GM23338 (cell line): ENCODE measurements at regions not wholly inside any gene's neighbourhood (a gene's known extent, or its start where the extent isn't known, plus 50 kb on each side); places are given as distances from the start of the nearest gene placed in this dataset.

Source experiments
- CREB1 ChIP-seq: fragments of 250-450 bp; sonication (Bioruptor Pico); IDR thresholded peaks from 2 replicates; pipeline ENCODE4 v1.5.0; 2020; ENCODE audit warnings: low read depth, mild to moderate bottlenecking, moderate library complexity
- CTCF ChIP-seq, 2 experiments: fragments of 200-600 bp in 1 of 2; sonication (generic) in 1 of 2; conservative IDR thresholded peaks; 2 replicates each; pipeline versions ENCODE4 v1.5.1 to v1.6.1; 2016 to 2017; ENCODE audit warnings: antibody characterized with exemption in 2 of 2, low read depth in 2 of 2, mild to moderate bottlenecking in 2 of 2, moderate library complexity in 1 of 2
- ETS1 ChIP-seq: IDR thresholded peaks from 2 replicates; pipeline ENCODE4 v1.6.1; 2016; ENCODE audit warnings: antibody characterized with exemption
- EZH2 ChIP-seq: fragments of 200-600 bp; sonication (generic); IDR thresholded peaks from one replicate; pipeline ENCODE4 v1.8.0; 2017; ENCODE audit warnings: antibody characterized with exemption, mild to moderate bottlenecking, low read depth; ENCODE audit not compliant: unreplicated experiment
- EZH2phosphoT487 ChIP-seq: fragments of 200-600 bp; sonication (generic); IDR thresholded peaks from one replicate; pipeline ENCODE4 v1.8.1; 2018; ENCODE audit warnings: antibody characterized with exemption; ENCODE audit not compliant: unreplicated experiment
- NANOG ChIP-seq: IDR thresholded peaks from 2 replicates; pipeline ENCODE4 v1.6.1; 2016; ENCODE audit warnings: antibody characterized with exemption, borderline replicate concordance
- POLR2AphosphoS5 ChIP-seq: IDR thresholded peaks from 2 replicates; pipeline ENCODE4 v1.6.1; 2016; ENCODE audit warnings: antibody characterized with exemption, low read depth
- REST ChIP-seq: IDR thresholded peaks from one replicate; pipeline ENCODE4 v1.6.1; 2018; ENCODE audit warnings: antibody characterized with exemption; ENCODE audit not compliant: unreplicated experiment
- ZNF331 ChIP-seq: fragments of 250-450 bp; sonication (Bioruptor Pico); IDR thresholded peaks from 2 replicates; pipeline ENCODE4 v1.5.0; 2020; ENCODE audit warnings: low read depth, mild to moderate bottlenecking, moderate library complexity

- TF ChIP-seq EZH2 (no peak), CTCF (conservative IDR thresholded peaks at IDR 0.05; ENCODE audit: low read depth in 2 of 2) (no peak), ZNF331 (CRISPR knock-in tag) (no peak), NANOG (no peak), REST (no peak), EZH2phosphoT487 (no peak), CREB1 (CRISPR knock-in tag) (no peak), ETS1 (no peak), POLR2AphosphoS5 (no peak)
Measured at GRCh38 chr7:51551070-51551469, 234.5 kb upstream of the COBL start.
